ENCODE measurements at regions not wholly inside any gene's neighbourhood (a gene's known extent, or its start where the extent isn't known, plus 50 kb on each side); places are given as distances from the start of the nearest gene placed in this dataset.

GRCh38 chr20:58162986-58163385 lies 65.5 kb downstream of the ANKRD60 start:
- Mint-ChIP-seq H3K36me3 (ENCODE audit: insufficient read depth in 2 of 2) (no peaks in the 10 kb centered on the region), H3K9me3 (no peaks in the 10 kb centered on the region), H3K27me3 (ENCODE audit: low read depth) (peaks cover 4% of the 10 kb centered on the region), H3K4me1 (ENCODE audit: low read depth) (no peaks in the 10 kb centered on the region), H3K4me3 (no peak overlapping the region), H3K27ac (no peak overlapping the region)
- ATAC-seq (replicated peaks in 1 of 2) (no peak), DNase-seq (no peak)

- DNase-seq (no peak), ATAC-seq (replicated peaks in 1 of 2) (no peak)
- H3K36me3 Mint-ChIP-seq (ENCODE audit: insufficient read depth in 2 of 2) = no peaks in the 10 kb centered on the region
- no peaks in the 10 kb centered on the region for H3K4me1 Mint-ChIP-seq (ENCODE audit: low read depth)
- no peaks in the 10 kb centered on the region for H3K9me3 Mint-ChIP-seq
- H3K27ac Mint-ChIP-seq = no peak overlapping the region
- H3K4me3 Mint-ChIP-seq = no peak overlapping the region
- H3K27me3 Mint-ChIP-seq (ENCODE audit: low read depth) = peaks cover 4% of the 10 kb centered on the region
These were observed 67.3 kb downstream of the ANKRD60 start for GRCh38 chr20:58161192-58161591.

- Mint-ChIP-seq H3K4me3 (no peak overlapping the region), H3K36me3 (ENCODE audit: insufficient read depth in 2 of 2) (no peaks in the 10 kb centered on the region), H3K4me1 (ENCODE audit: low read depth) (no peaks in the 10 kb centered on the region), H3K27me3 (ENCODE audit: low read depth) (peaks cover 4% of the 10 kb centered on the region), H3K27ac (no peak overlapping the region), H3K9me3 (no peaks in the 10 kb centered on the region)
- DNase-seq = no peak
- no peak for ATAC-seq (replicated peaks in 1 of 2)
These were observed 67.9 kb downstream of the ANKRD60 start for GRCh38 chr20:58160451-58161061.

GRCh38 chr20:58155148-58155925 lies 73.1 kb downstream of the ANKRD60 start:
- DNase-seq (no peak), ATAC-seq (replicated peaks in 1 of 2) (no peak)
- Mint-ChIP-seq H3K4me3 (no peak overlapping the region), H3K4me1 (ENCODE audit: low read depth) (no peaks in the 10 kb centered on the region), H3K27me3 (ENCODE audit: low read depth) (peaks cover 40% of the 10 kb centered on the region), H3K9me3 (no peaks in the 10 kb centered on the region), H3K27ac (no peak overlapping the region), H3K36me3 (ENCODE audit: insufficient read depth in 2 of 2) (no peaks in the 10 kb centered on the region)

- DNase-seq (no peak), ATAC-seq (replicated peaks in 1 of 2) (no peak)
- Mint-ChIP-seq H3K9me3 (no peaks in the 10 kb centered on the region), H3K4me1 (ENCODE audit: low read depth) (no peaks in the 10 kb centered on the region), H3K36me3 (ENCODE audit: insufficient read depth in 2 of 2) (no peaks in the 10 kb centered on the region), H3K27ac (no peak overlapping the region), H3K4me3 (no peak overlapping the region), H3K27me3 (ENCODE audit: low read depth) (peaks cover 51% of the 10 kb centered on the region)
These were observed 74.3 kb downstream of the ANKRD60 start for GRCh38 chr20:58154113-58154512.

- no peaks in the 10 kb centered on the region for H3K36me3 Mint-ChIP-seq (ENCODE audit: insufficient read depth in 2 of 2)
These were observed 75.3 kb downstream of the ANKRD60 start for GRCh38 chr20:58153121-58153520.

GRCh38 chr20:58150772-58151171 lies 77.7 kb downstream of the ANKRD60 start:
- DNase-seq = no peak

More at GRCh38 chr20:58153121-58153520, 75.3 kb downstream of the ANKRD60 start:
- no peaks in the 10 kb centered on the region for H3K4me1 Mint-ChIP-seq (ENCODE audit: low read depth)
- H3K4me3 Mint-ChIP-seq = no peak overlapping the region
- H3K27me3 Mint-ChIP-seq (ENCODE audit: low read depth) = peaks cover 61% of the 10 kb centered on the region
- ATAC-seq (replicated peaks in 1 of 2) (no peak), DNase-seq (no peak)
- H3K9me3 Mint-ChIP-seq = no peaks in the 10 kb centered on the region
- H3K27ac Mint-ChIP-seq = no peak overlapping the region

GRCh38 chr20:58149437-58150091 lies 78.9 kb downstream of the ANKRD60 start:
- H3K9me3 Mint-ChIP-seq = no peaks in the 10 kb centered on the region
- ATAC-seq (replicated peaks in 1 of 2) = no peak
- no peaks in the 10 kb centered on the region for H3K4me1 Mint-ChIP-seq (ENCODE audit: low read depth)
- H3K27ac Mint-ChIP-seq = no peak overlapping the region
- DNase-seq = no peak
- peaks cover 71% of the 10 kb centered on the region for H3K27me3 Mint-ChIP-seq (ENCODE audit: low read depth)
- no peaks in the 10 kb centered on the region for H3K36me3 Mint-ChIP-seq (ENCODE audit: insufficient read depth in 2 of 2)
- no peak overlapping the region for H3K4me3 Mint-ChIP-seq

More at GRCh38 chr20:58150772-58151171, 77.7 kb downstream of the ANKRD60 start:
- ATAC-seq (replicated peaks in 1 of 2) = no peak
- Mint-ChIP-seq H3K4me1 (ENCODE audit: low read depth) (no peaks in the 10 kb centered on the region), H3K27ac (no peak overlapping the region), H3K9me3 (no peaks in the 10 kb centered on the region), H3K27me3 (ENCODE audit: low read depth) (peaks cover 77% of the 10 kb centered on the region), H3K36me3 (ENCODE audit: insufficient read depth in 2 of 2) (no peaks in the 10 kb centered on the region), H3K4me3 (no peak overlapping the region)

- Mint-ChIP-seq H3K27me3 (ENCODE audit: low read depth) (peaks cover 71% of the 10 kb centered on the region), H3K9me3 (no peaks in the 10 kb centered on the region), H3K4me3 (no peak overlapping the region), H3K27ac (no peak overlapping the region), H3K4me1 (ENCODE audit: low read depth) (no peaks in the 10 kb centered on the region), H3K36me3 (ENCODE audit: insufficient read depth in 2 of 2) (no peaks in the 10 kb centered on the region)
- no peak for DNase-seq
- no peak for ATAC-seq (replicated peaks in 1 of 2)
These were observed 79.6 kb downstream of the ANKRD60 start for GRCh38 chr20:58148891-58149290.

- no peaks in the 10 kb centered on the region for H3K9me3 Mint-ChIP-seq
- no peak overlapping the region for H3K4me3 Mint-ChIP-seq
- H3K27ac Mint-ChIP-seq = no peak overlapping the region
- H3K4me1 Mint-ChIP-seq (ENCODE audit: low read depth) = no peaks in the 10 kb centered on the region
- peaks cover 61% of the 10 kb centered on the region for H3K27me3 Mint-ChIP-seq (ENCODE audit: low read depth)
- ATAC-seq (replicated peaks in 1 of 2) (no peak), DNase-seq (no peak)
- H3K36me3 Mint-ChIP-seq (ENCODE audit: insufficient read depth in 2 of 2) = no peaks in the 10 kb centered on the region
These were observed 80.7 kb downstream of the ANKRD60 start for GRCh38 chr20:58147628-58148370.

- H3K9me3 Mint-ChIP-seq = no peaks in the 10 kb centered on the region
- H3K27ac Mint-ChIP-seq = no peak overlapping the region
- H3K4me1 Mint-ChIP-seq (ENCODE audit: low read depth) = no peaks in the 10 kb centered on the region
- H3K36me3 Mint-ChIP-seq (ENCODE audit: insufficient read depth in 2 of 2) = no peaks in the 10 kb centered on the region
- no peak overlapping the region for H3K4me3 Mint-ChIP-seq
- ATAC-seq (replicated peaks in 1 of 2) (no peak), DNase-seq (no peak)
- H3K27me3 Mint-ChIP-seq (ENCODE audit: low read depth) = peaks cover 51% of the 10 kb centered on the region
These were observed 81.7 kb downstream of the ANKRD60 start for GRCh38 chr20:58146746-58147140.

GRCh38 chr20:58146081-58146745 lies 82.2 kb downstream of the ANKRD60 start:
- Mint-ChIP-seq H3K36me3 (ENCODE audit: insufficient read depth in 2 of 2) (no peaks in the 10 kb centered on the region), H3K9me3 (no peaks in the 10 kb centered on the region), H3K27me3 (ENCODE audit: low read depth) (peaks cover 46% of the 10 kb centered on the region), H3K4me3 (no peak overlapping the region), H3K4me1 (ENCODE audit: low read depth) (no peaks in the 10 kb centered on the region), H3K27ac (no peak overlapping the region)
- DNase-seq (no peak), ATAC-seq (replicated peaks in 1 of 2) (no peak)

All from activated T-cell treated with anti-CD3 and anti-CD28 coated beads, Interleukin-2, amount 50 U/mL, for 72 hours (primary cell).